Testis (tissue), 2 donors: ENCODE measurements at regions not wholly inside any gene's neighbourhood (a gene's known extent, or its start where the extent isn't known, plus 50 kb on each side); places are given as distances from the start of the nearest gene placed in this dataset.

ENCODE experiments used
- DNase-seq: peaks from one replicate; pipeline ENCODE4 v3.0.0-alpha.2; 2019
- H3K27ac ChIP-seq, 2 donors: fragments of 200-600 bp; sonication (generic); one replicate each; pipeline ENCODE4 v1.5.1; 2019
- H3K27me3 ChIP-seq: fragments of 200-600 bp; sonication (generic); one replicate; pipeline ENCODE4 v1.5.1; 2019
- H3K36me3 ChIP-seq: fragments of 200-600 bp; sonication (generic); one replicate; pipeline ENCODE4 v1.5.1; 2017; ENCODE audit warnings: low read depth; ENCODE audit errors: missing control alignments
- H3K4me1 ChIP-seq: fragments of 200-600 bp; sonication (generic); one replicate; pipeline ENCODE4 v1.5.1; 2019
- H3K4me3 ChIP-seq, 2 donors: fragments of 200-600 bp; sonication (generic); one replicate each; pipeline ENCODE4 v1.5.1; 2017 to 2019
- H3K9me3 ChIP-seq: fragments of 200-600 bp; sonication (generic); one replicate; pipeline ENCODE4 v1.5.1; 2017
- POLR2A ChIP-seq: fragments of 450-650 bp; IDR thresholded peaks from one replicate; pipeline ENCODE4 v1.6.1; 2017; ENCODE audit warnings: antibody characterized with exemption, mild to moderate bottlenecking, moderate library complexity
- WGBS, 2 donors: methylation state at CpG; one replicate each; pipeline ENCODE4 v1.1.5; 2018; 5-methylcytosine and 5-hydroxymethylcytosine counted together
- intact Hi-C: fragments of 100-400 bp; cut with DNase I; formaldehyde crosslinking; loops from one replicate; pipeline ENCODE4 v1.15.1; 2023; ENCODE audit warnings: low total_unique reads
- TF ChIP-seq, protein P1 (sequence below), 3 experiments: fragments of 450-650 bp in 2 of 3; fragments of 200-600 bp in 1 of 3; sonication (generic) in 1 of 3; IDR thresholded peaks; one replicate each; pipeline ENCODE4 v1.5.1; 2016 to 2019; ENCODE audit warnings: antibody characterized with exemption in 3 of 3, mild to moderate bottlenecking in 2 of 3, moderate library complexity in 1 of 3

DNA sequence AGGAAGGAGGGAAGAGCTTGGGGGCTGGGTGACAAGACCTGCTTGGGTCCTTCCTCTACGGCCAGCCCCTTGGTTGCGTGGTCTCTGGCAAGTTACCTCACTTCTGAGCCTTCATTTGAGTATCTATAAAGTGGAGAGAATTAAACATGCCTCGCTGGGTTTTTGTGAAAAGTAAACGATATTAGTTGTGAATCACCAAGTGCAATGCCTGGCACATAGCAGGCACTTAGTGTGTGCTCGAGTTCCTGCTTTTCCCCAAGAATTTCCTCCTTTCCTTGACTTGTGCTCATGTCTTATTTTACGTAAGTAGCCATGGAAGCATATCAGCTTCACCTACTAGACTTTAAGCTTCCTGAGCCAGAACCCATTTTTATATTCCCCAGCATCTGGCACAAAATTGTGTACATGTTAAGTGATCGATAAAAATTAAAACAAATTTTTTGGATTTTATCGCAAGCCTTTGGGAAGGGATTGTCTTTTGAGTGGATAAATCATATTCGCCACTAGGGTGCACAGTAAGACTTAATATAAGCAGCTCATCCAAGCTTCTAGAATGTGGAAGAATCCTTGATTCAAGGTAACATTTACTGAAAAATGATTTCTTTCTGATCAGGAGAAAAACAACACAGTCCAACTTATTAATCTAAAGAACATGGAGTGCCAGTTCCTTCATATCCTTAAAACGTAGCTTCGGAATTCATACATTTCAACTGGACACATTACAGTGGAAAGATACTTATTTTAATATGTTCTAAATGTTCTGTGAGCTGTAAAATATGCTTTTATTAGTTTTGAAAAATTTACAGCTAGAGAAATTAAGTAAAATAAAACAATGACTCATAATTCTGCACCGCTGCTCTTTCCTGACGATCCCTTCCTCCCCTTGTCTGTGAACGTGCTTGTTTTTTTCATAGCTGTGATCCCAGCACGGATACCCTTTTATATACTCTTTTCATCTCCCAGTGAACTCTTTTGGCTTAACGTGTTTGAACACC, 62.0 kb downstream of the SLC25A47 start:
- 48 to 51% methylated on average over 16 of the region's 16 CpGs for WGBS, 2 donors
- Histone ChIP-seq H3K27ac (peak overlapping the region; percentile 27 to 81), H3K4me3 (no peak overlapping the region), H3K9me3 (no peaks in the 10 kb centered on the region), H3K36me3 (no peaks in the 10 kb centered on the region), H3K27me3 (no peaks in the 10 kb centered on the region), H3K4me1 (peaks cover 38% of the 10 kb centered on the region)
- intact Hi-C loops: no loop called here
- DNase-seq: no peak
- TF ChIP-seq POLR2A: no peak
- TF ChIP-seq, protein P1, sequence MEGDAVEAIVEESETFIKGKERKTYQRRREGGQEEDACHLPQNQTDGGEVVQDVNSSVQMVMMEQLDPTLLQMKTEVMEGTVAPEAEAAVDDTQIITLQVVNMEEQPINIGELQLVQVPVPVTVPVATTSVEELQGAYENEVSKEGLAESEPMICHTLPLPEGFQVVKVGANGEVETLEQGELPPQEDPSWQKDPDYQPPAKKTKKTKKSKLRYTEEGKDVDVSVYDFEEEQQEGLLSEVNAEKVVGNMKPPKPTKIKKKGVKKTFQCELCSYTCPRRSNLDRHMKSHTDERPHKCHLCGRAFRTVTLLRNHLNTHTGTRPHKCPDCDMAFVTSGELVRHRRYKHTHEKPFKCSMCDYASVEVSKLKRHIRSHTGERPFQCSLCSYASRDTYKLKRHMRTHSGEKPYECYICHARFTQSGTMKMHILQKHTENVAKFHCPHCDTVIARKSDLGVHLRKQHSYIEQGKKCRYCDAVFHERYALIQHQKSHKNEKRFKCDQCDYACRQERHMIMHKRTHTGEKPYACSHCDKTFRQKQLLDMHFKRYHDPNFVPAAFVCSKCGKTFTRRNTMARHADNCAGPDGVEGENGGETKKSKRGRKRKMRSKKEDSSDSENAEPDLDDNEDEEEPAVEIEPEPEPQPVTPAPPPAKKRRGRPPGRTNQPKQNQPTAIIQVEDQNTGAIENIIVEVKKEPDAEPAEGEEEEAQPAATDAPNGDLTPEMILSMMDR (IDR thresholded peaks at IDR 0.05): peak; percentile 74 to 82 (median 82)

DNA sequence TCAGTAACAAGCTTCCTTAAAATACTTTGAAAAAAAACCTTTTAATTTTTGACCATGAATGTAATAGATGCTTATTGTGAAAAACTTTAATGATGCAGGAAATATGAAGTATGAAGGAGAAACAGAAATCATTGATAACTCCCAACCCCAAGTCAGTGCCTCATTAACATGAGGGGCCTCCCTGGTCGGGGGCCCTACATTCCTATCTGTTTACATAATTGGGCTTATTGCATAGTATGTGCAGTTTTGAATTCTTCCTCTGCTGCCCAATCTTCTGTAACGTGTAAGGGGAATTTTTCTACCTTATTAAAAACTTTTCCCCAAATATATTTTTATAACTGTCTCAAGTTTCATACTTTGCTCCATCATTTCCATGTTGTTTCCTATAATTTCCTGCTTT, 63.0 kb downstream of the SLC25A47 start:
- Histone ChIP-seq H3K9me3 (no peaks in the 10 kb centered on the region), H3K4me3 (no peak overlapping the region), H3K27me3 (no peaks in the 10 kb centered on the region), H3K27ac (peak overlapping the region; percentile 27 to 81), H3K4me1 (peaks cover 39% of the 10 kb centered on the region), H3K36me3 (no peaks in the 10 kb centered on the region)
- WGBS, 2 donors: 33 to 43% methylated on average over 2 of the region's 2 CpGs
- no peak for TF ChIP-seq POLR2A
- TF ChIP-seq, protein P1 (IDR thresholded peaks at IDR 0.05): no peak
- intact Hi-C loops: no loop called here
- DNase-seq: no peak

DNA sequence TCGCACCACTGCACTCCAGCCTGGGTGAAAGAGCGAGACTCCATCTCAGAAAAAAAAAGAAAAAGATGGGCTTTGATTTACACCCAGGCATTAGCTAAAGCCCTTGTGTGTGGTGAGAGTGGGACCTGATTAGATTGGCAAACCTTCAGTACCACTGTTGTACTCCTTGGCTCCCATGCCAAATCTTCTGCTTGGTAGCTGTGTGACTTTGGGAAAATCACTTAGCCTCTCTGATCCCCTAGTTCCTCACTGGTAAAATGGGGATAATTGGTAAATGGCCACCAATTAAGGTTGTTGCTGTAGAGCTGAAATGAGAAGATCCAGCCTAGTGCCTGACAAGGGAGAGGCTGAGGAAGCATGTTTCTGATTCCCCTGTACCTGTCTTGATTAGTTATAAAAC, 63.7 kb downstream of the SLC25A47 start:
- WGBS, 2 donors: 63 to 80% methylated on average over 2 of the region's 2 CpGs
- peaks cover 46% of the 10 kb centered on the region for H3K4me1 ChIP-seq

DNA sequence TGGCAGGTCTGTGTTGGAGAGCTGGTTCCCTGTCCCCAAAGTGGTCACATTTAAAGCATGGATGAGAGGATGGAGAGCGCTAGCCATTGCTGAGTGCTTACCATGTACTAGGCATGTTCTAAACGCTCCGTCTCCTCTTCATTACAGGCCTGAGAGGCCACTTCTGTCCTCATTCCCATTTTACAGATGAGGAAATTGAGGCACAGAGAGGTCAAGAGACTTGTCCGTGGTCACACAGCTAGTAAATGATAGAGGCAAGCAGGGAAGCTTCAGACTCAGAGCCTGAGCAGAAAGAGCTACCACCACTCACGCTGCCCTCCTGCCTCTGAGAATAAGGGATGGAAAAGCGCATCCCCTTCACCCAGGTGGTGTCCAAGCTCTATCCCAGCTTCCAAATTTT, 64.3 kb downstream of the SLC25A47 start:
- Histone ChIP-seq H3K9me3 (no peaks in the 10 kb centered on the region), H3K36me3 (no peaks in the 10 kb centered on the region), H3K4me3 (no peak overlapping the region), H3K4me1 (peaks cover 48% of the 10 kb centered on the region), H3K27me3 (no peaks in the 10 kb centered on the region), H3K27ac (no peak overlapping the region)
- no peak for DNase-seq
- intact Hi-C loops: no loop called here
- 88 to 93% methylated on average over 6 of the region's 6 CpGs for WGBS, 2 donors
- TF ChIP-seq, protein P1 (IDR thresholded peaks at IDR 0.05): no peak
- TF ChIP-seq POLR2A: no peak

More for the DNA sequence above, 63.7 kb downstream of the SLC25A47 start:
- Histone ChIP-seq H3K27ac (no peak overlapping the region), H3K4me3 (no peak overlapping the region), H3K27me3 (no peaks in the 10 kb centered on the region), H3K9me3 (no peaks in the 10 kb centered on the region), H3K36me3 (no peaks in the 10 kb centered on the region)
- no peak for DNase-seq
- TF ChIP-seq, protein P1 (IDR thresholded peaks at IDR 0.05): no peak
- TF ChIP-seq POLR2A: no peak
- intact Hi-C loops: no loop called here
